GM18868 (cell line): ENCODE measurements at regions not wholly inside any gene's neighbourhood (a gene's known extent, or its start where the extent isn't known, plus 50 kb on each side); places are given as distances from the start of the nearest gene placed in this dataset.

Source experiments
- ATAC-seq: cut with Tn5 transposase; IDR thresholded peaks from one replicate; pipeline ENCODE4 v1.9.1; 2021; ENCODE audit warnings: mild to moderate bottlenecking, moderate library complexity; ENCODE audit not compliant: unreplicated experiment

DNA sequence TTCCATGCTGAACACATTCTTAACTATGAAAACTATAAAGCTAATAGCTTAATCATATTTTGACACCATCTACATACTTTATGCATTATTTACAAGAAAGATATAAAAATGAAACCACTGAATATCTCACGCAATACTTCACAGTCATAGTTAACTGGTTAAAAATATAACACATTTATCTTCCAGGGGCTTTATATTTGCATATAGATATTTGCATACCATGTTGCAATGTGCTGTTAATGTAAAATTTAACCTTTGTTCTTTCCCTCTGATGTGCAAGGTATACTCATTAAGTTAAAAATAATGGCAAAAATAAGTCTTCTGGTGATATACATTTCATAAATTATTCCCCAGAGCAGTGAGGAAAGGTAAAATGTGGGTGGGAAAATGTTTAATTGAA, 76.9 kb upstream of the MGMT start:
- no peak for ATAC-seq

DNA sequence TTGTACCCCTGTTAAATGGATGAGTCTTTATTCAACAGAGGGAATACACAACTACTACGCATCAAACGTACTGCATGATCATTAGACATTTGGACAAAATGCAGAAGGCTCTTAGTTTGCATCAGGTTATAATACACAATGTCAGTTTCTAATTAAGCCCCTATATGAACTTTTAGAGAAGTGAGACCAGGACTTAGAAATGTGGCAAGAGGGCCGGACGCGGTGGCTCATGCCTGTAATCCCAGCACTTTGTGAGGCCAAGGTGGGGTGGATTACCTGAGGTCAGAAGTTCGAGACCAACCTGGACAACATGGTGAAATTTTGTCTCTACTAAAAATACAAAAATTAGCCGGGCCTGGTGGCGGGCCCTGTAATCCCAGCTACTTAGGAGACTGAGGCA, 76.3 kb upstream of the MGMT start:
- ATAC-seq = no peak

DNA sequence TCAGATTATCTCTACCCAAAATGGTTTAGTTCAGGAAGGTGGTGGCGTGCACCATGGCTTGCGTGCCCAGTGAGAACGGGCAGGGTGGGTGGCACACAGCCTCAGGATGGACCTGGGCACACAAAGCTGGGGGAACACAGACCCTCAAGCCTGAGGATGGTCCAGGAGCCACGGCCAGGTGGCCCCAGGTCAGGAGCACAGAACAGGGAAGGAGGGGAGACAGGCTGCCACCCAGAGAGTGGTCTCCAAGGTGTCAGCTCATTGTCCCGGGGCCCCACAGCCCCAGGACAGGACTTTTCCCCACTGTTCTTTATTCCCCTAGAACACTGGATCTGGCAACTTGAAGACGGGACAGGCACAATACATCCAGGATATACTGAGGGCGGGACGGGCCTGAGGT, 75.6 kb upstream of the MGMT start:
- ATAC-seq = no peak

DNA sequence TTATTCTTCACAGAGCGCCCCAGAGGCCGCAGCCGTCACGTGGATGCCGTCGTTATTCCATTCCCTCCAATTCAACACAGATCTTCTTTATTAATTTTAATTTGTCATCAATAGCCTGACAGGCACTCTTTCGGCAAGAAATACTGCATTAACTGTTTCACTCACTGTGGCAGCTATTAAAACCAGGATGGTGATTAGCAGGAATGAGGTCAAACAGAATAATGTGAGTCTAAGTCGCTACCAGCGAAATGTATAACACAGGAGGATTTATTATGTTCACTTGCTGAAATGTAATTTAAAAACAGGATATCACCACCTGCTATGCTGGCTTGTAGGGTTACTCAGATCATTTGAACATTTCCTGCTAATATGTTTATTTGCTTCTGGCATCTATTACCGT, 74.2 kb upstream of the MGMT start:
- no peak for ATAC-seq

DNA sequence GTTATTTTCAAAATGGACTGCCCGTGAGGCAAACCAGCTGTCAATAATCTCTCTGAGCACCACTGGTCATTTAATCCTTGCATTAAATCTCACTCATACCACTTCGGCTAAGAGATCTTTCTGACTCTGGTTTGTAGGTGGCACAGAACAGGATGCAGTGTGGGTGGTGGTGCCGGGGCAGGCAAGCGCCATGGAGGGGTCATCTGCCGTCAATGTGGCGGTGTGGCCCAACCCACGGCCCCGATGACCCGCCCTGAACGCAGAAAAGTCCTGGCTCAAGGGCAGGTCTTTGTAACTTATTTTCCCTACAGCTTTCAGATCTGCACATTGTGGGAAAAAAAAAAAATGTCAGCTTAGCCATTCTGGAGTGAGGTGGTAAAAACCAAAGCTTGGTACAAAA, 73.2 kb upstream of the MGMT start:
- no peak for ATAC-seq

DNA sequence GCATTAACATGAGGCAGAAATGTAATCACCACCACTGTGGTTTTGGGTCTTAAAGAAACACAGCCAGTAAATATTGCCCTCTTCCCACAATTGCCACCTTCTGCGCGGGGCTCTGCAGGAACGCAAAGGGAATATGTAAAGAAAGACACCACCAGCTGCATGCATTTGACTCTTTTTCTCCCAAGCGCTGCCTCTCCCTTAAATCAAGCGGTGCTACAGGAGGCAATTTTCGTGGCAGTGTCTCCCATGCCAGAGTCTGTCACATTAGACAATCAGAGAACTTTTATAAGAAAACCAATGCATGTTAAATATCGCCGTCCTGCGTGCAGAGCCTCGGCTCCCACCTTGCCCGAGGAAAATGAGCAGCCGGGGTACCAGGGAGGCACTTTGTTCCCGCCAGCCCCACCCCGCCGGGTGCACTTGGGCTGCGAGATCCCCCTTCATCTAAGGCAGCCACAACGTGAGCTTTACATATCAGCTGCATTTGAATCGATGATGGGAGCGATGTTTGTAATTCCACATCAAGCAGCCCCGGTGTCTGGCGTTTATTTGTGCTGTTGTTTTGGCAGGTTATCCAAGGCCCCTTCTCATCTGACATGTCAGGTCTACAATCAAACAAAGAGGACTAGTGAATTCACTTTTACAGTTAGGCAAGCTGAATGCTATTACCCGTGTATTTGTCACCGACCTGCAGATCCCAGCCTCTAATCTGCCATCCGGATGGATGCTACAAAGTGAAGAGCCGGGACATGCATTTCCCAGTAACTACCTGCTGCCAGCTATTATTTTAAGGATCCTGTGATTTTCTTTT, 72.3 kb upstream of the MGMT start:
- no peak for ATAC-seq

DNA sequence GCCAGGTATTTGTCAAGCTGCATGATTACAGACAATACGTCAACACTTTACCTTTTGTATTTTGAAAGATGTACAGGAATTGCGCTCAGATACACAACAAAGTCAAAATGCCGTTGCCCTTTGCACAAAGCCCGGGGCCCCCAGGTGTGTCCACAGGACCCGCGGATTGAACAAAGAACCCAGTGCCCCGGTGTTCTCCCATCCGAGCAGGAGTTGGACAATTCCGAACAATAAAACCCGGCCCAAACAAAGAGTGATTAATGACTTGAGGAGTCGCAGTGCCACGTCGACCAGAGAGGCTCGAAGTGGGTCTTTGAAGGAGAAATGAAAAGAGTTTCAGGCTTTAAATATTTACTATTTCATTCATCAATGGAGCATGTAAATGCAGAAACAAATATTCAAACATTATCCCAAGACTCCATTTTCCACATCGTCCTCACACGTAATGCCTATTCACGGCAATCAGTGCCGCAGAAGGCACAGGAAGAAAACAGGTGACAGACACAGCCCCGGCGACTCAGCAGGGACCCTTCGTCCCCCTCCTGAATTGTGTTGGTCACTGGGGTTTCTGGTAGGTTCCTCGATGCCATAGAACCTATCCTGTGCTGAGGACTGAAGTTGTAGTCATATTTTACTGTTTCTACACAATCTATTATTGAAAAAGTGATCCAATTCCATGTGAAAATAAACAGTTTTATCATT, 70.9 kb upstream of the MGMT start:
- ATAC-seq = no peak

DNA sequence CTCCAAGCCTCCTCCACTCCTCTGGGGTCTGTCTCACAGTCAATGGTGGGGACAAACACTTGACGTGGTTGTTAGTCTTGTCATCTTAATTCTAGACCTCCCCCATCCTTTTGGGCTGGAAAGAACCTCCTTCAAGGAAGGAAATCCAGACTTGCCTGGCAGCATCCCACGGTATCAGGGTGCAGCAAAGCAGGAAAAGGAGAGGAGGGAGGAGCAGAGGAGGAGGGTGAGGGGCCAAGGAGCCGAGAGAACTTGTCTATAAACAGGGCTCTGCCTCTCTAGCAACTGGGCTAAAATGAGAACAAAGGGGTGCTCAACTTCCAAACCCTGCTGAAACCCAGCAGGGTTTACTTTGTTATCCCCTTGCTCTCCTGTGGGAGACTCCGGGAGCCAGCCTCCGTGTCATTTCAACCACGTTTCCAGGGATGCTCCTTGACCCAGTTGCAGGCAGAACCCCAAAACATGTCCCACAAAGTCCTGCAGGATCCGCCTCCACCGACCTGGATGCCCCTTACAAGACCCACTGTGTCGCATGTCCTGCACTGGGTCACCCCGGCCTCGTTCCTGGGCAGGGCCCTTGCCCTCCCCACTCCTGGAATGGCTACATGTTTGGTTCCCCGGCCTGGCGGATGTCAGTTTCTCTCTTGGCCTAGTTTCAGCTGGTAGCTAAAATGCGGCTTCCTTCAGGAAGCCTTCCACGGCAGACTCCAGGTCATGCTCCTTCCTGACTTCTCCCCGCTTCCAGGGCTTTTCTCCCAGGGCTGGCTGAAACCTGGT, 69.7 kb upstream of the MGMT start:
- ATAC-seq = no peak

DNA sequence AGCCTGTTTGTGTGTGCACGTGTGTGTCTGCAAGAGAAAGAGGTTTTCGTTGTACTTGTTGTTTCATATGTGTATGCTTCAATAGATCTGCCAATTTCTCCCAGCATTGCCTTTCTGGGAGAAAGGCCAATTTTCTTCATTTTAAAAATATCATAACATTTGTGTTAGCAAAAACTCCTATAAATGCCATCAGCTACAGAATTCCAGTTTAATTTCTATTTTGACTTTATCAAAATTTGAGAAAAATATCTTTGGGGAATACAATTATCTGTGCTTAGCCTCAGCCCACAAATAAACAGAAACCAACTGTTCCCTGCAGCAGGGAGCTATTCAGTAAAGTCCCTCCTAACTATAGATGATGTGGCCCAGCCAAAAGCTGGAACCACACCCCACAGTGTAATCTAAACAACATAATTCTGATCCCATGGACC, 68.3 kb upstream of the MGMT start:
- no peak for ATAC-seq

DNA sequence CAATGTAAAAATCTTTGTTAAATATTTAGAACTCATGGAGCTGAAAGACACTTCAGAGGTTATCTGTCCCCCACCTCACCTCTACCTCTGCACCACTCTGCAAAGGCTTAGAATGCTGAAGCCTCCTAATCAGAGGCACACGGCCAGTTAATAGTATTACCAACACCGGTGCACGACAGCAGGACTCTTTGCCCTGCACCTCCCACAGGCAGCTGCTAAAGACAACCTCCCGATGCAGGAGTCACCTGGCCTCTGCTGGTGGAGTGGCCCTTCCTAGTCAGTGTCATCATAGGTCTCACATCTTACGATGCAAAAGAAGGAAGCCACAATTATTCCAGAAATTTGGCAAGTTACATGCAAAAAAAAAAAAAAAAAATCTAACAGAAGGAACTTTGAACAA, 66.6 kb upstream of the MGMT start:
- ATAC-seq = no peak

DNA sequence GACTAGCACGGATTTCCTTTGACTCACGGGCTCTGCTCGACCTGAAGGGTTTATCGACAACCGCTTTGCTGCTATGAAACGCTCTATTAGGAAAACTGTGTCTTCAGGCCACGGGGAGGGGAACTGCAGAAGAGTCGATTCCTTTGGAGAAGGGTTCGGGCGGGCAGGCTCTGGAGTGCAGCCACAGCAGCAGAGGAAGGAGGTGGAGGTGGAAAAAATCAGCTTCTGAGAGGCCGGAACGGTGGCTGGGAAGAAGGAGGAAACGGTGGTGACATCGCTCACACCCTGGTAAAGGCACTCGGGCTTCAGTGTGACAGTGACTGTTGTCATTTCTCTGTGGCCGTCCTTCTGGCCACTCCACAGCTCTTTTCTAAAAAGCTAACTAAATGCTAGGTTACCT, 64.6 kb upstream of the MGMT start:
- no peak for ATAC-seq

DNA sequence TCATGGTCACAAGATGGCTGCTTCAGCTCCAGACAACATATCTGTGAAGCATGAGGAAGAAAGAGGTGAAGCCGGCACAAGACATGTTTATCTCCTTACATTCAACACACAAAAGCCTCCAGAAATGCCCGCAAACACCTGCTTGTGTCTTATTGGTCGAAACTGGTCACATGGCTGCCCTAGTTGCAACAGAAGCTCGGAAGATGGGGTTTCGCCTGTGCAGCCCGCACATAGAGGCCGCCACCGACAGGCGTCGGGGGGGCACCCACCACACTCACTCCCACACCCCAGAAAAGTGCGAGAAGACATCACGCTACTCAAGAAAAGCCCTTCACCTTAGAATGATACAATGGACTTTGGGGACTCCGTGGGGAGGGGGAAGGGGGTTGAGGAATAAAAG, 63.0 kb upstream of the MGMT start:
- no peak for ATAC-seq

DNA sequence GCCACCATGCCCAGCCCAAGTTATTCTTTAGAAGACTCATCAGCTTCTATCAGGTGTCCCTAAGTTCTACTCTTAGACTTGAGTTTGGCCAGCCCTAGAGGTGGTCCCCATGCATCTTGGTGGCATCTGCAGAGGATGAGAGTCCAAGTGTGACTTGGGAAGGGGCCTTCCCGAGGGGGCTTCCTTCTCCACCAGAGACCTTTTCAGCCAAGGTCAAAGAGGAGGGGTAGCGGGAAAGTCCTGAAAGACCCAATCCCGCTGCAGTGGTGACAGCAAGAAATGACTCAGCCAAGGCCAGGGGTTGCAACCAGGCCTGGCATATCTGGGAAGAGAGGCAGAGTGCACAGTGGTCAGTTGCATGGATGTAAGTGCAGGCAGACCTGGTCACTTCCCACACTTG, 61.7 kb upstream of the MGMT start:
- no peak for ATAC-seq

DNA sequence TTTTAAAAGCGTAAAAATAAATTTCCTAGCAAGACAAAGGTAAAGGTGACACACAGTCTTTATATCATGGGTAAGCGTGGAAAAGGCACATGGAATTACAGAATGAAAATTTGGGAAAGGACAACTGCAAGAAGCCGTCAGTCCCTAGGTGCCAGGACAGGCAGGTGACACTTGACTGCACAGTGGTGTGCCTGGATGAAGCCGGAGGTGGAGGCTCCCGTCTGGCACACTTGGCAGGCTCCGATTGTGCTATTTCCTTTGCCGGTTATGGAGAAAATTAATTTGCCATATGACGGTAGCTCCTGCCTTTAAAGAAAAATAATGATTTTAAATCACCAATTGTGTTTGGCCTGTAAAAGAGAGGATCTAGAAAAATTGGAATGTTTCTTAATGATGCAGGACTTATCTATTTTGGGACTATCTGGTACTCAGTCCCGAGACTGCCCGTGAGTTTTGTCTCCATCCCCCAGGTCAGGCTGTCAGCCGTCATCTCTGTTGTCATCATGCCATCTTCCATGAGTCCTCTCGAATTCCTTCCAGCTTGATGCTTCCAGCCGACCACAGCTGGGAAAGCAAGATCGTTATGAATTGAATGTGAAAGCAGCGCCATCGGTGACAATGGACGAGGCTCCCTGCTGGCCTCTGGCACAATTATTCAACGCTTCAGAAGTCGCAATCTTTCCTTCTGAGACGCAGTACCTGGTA, 56.2 kb upstream of the MGMT start:
- no peak for ATAC-seq

DNA sequence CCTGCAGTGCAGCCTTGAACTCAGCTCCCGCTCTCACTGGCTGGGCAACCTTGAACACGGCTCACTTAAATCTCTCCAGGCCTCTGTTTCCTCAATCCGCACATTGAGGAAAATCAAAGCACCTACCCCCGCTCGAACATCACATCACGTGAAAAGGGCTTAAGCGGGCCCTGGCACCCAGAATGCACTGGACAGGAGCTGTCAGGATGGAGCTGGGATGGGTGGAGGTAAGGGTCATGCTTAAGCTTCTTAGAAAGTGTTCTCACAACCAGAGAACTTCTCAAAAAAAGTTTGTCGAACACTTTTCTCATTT, 55.7 kb upstream of the MGMT start:
- no peak for ATAC-seq

DNA sequence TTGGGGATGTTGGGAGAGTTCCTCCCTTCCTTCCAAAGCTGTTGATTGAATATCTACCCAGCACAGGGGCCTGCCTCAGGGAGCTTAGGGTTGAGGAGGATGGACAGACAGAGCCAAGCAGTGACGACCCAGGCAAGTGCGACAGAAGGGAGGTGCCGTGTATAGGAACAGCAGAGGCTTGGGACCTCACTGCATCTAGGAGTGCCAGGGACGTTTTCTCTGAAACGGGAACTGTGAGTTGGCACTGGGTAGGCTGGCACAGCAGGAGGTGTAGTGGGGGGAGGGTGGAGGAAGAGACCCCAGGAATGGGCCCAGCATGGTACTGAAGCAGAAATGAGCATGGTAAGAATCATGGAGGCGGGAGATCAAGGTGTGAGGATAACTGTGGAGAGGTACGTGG, 55.3 kb upstream of the MGMT start:
- ATAC-seq = no peak

DNA sequence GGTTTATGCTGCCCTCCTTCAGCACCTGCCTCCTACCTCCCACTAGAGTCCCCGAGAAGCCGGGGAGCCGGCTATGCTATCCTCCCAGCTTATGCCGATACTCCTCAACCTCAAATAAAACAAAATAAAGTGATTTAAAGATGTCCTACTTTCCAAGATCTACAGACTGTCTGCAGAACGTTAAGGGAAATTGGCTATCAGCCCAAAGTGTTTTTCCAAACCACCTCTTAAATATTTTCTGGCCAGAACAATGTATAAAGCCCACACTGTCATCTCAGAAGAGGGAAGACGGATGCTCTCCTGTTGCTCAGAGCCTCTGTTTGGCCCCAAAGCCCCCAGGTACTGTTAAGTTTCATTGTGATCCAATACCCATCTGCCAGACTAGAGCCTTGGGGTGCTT, 54.0 kb upstream of the MGMT start:
- no peak for ATAC-seq

DNA sequence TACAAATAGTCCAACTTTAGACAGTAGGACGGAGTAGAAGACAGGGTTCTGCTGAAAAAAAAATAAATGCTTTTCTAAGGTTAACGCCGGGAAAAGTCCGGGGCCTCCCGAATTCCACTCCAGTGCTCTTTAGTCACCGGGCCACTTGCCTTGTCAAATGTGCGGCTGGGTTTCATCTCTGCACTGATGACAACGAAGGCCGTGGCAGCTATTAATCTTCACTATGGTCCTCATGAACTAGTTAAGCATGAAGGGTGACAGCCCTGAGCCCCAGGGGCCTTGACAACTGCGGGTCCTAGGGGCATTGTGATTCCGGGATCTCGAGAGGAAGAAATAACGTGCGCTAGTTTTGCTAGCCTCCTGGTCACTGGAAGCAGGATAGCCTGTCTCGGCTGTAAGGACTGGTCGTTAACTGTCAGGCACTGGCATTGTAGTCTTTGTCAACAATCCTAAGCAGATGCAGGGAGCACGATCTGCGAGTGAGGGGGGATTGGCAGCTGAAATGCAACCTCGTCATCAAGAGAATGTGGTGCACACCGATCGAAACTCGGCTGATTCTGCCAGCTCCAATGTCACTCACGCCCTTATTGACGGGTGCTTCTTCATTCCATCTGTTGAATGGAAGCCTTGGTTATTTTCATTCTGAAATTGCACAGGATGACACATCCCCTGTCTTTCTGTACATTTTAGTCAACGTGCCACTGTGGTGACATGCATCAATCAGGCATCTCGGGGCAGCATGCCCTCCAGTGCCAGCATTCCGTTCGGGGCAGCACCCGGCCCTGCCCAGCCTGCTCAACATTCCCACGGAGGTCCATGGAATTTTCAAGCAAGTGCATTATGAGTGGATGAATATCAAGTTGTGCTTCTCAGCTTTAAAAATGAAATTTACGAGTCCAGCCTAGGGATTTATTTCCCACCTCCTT, 51.6 kb upstream of the MGMT start:
- ATAC-seq = no peak

DNA sequence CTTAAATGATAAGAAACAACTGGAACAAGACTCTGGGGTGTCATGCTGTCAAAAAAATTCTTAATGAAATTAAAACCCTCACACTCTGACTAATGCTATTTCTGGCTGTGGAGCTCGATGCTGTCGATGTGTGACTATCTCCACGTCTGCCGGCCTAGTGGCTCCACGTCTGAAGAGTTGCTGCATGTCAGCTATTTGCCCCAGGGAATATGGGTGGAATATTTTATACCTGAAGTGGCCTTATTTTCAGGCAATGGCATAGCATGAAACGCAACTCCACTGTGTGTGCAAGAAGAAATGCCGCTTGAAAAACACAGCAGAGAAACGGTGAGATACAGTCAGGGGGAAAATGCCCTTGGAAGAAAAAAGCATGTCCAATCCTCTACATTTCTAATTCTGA, 50.9 kb upstream of the MGMT start:
- no peak for ATAC-seq

DNA sequence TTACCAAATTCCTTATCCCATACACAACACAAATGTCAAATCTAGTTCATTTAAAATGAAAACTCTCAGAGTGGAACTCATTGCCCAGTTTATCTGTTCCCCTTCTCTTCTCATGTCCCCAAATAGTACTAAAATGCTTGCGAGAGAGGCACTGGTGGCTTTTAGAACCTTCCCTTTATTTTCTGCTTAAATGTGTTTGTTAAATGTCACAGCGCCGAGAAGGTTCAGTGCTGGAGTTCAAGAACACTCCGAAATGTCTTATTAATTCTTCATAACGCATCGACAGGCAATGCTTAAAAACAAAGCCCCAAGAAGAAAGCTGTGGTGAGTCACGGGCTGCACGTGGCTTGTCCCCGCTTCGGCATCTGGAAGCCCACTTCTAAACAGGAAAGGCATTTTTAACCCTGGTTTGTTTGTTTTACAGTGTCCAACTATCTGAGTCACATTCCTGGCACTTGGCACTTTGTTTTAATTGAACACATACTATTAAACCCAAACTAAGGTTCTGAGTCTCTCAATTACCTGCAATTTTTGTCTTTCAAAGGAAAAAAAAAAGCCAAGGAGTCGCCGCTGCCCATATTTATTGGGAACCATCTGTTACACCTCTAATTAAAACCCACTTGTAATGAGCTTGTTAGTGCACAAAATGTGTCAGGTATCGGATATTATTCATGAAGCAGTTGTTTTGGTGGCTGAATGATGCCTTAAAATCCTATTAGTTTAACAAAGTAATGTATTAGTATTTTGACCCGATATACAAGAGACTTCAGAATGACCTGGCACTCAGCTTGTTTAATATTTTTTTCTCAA, 49.9 kb upstream of the MGMT start:
- no peak for ATAC-seq
